Endothelial cell of umbilical vein (primary cell): ENCODE measurements at regions not wholly inside any gene's neighbourhood (a gene's known extent, or its start where the extent isn't known, plus 50 kb on each side); places are given as distances from the start of the nearest gene placed in this dataset.

Experiments used
- EZH2 ChIP-seq: IDR thresholded peaks from 2 replicates; pipeline ENCODE4 v1.6.1; 2012; ENCODE audit warnings: borderline replicate concordance, low read depth, mild to moderate bottlenecking, moderate library complexity, low read length, inconsistent platforms; ENCODE audit not compliant: severe bottlenecking
- MYC ChIP-seq: IDR thresholded peaks from one replicate; pipeline ENCODE4 v1.6.1; 2011; ENCODE audit warnings: mild to moderate bottlenecking, low read depth, low read length
- POLR2A ChIP-seq: IDR thresholded peaks from 2 replicates; pipeline ENCODE4 v1.6.1; 2012; ENCODE audit warnings: low read depth, mild to moderate bottlenecking, control low read depth, low read length
- TF ChIP-seq, protein P1 (sequence below), 2 donors: IDR thresholded peaks; 1 replicate in 1 of 2; 2 replicates in 1 of 2; pipeline ENCODE4 v1.5.1; 2011; ENCODE audit warnings: low read length in 2 of 2, mild to moderate bottlenecking in 2 of 2, moderate library complexity in 2 of 2, control low read depth in 1 of 2, inconsistent platforms in 1 of 2, low read depth in 1 of 2; ENCODE audit not compliant: insufficient read depth in 1 of 2; ENCODE audit errors: extremely low read depth in 1 of 2

DNA sequence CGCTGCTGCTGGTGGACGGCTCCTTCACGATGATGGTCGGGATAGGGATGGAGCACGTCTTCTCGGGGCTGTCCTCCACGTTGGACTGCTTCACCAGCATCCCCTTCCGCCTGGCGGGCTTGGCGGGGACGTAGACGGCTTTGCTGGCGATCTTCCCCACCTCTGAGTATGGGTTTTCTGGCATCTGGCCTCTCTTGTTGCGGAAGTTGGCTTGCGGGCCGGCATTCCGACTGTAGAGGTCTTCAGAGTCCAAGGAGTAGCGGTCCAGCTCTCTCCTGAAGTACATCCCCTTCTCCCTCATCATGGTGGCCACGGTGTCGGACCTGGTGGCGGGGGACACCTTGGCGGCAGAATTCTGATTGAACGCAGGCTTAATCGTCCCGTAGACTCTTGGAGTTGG lies 88.8 kb downstream of the CTTN start:
- TF ChIP-seq EZH2 (no peak), POLR2A (no peak), MYC (no peak)
- TF ChIP-seq, protein P1, sequence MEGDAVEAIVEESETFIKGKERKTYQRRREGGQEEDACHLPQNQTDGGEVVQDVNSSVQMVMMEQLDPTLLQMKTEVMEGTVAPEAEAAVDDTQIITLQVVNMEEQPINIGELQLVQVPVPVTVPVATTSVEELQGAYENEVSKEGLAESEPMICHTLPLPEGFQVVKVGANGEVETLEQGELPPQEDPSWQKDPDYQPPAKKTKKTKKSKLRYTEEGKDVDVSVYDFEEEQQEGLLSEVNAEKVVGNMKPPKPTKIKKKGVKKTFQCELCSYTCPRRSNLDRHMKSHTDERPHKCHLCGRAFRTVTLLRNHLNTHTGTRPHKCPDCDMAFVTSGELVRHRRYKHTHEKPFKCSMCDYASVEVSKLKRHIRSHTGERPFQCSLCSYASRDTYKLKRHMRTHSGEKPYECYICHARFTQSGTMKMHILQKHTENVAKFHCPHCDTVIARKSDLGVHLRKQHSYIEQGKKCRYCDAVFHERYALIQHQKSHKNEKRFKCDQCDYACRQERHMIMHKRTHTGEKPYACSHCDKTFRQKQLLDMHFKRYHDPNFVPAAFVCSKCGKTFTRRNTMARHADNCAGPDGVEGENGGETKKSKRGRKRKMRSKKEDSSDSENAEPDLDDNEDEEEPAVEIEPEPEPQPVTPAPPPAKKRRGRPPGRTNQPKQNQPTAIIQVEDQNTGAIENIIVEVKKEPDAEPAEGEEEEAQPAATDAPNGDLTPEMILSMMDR (IDR thresholded peaks at IDR 0.05; ENCODE audit: extremely low read depth in 1 of 2, insufficient read depth in 1 of 2, low read depth in 1 of 2, low read length in 2 of 2) = no peak
